ENCODE measurements at regions not wholly inside any gene's neighbourhood (a gene's known extent, or its start where the extent isn't known, plus 50 kb on each side); places are given as distances from the start of the nearest gene placed in this dataset.

DNA sequence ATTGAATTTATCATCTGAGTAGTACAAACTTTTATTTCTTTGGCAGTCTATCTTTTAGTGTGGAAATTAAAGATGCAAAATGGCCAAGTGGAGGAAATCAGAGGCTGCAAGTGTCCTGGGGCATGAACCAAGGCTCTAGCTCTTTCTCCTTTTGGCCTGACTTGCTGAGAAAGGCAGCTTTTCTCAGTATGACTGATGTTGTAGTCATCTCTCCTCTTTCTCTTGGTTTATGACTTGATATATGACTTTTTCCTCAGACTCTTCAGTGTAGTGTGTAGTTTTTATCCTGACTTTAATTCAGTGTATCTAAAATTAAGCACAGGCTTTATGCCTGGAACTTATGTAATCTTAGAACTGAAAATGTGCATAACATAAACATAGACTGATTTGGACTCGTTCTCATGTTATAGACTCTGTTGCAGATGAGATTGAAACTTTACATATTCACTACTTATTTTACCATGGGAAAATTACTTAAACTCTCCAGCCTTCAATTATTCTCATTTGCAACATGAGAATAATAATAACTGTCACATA lies 65.7 kb downstream of the SLITRK5 start:
- H3K27ac ChIP-seq: no peak overlapping the region
- TF ChIP-seq POLR2AphosphoS5 (IDR thresholded peaks at IDR 0.05) (no peak), CTCF (IDR thresholded peaks at IDR 0.05) (no peak), POLR2A (IDR thresholded peaks at IDR 0.05) (no peak)
- intact Hi-C loops (cut with DNase I; ENCODE audit: low total_unique reads): no loop called here
- DNase-seq (ENCODE audit: low spot score in 2 of 2): no peak
- no peaks in the 10 kb centered on the region for H3K4me1 ChIP-seq
- no peaks in the 10 kb centered on the region for H3K9me3 ChIP-seq
- no peak overlapping the region for H3K4me3 ChIP-seq
- no peaks in the 10 kb centered on the region for H3K36me3 ChIP-seq
- H3K27me3 ChIP-seq: no peaks in the 10 kb centered on the region

- Histone ChIP-seq H3K36me3 (no peaks in the 10 kb centered on the region), H3K4me3 (no peak overlapping the region), H3K27me3 (no peaks in the 10 kb centered on the region), H3K27ac (no peak overlapping the region), H3K4me1 (no peaks in the 10 kb centered on the region), H3K9me3 (no peaks in the 10 kb centered on the region)
- no peak for DNase-seq (ENCODE audit: low spot score in 2 of 2)
- TF ChIP-seq POLR2A (IDR thresholded peaks at IDR 0.05) (no peak), POLR2AphosphoS5 (IDR thresholded peaks at IDR 0.05) (no peak), CTCF (IDR thresholded peaks at IDR 0.05) (no peak)
- intact Hi-C loops (cut with DNase I; ENCODE audit: low total_unique reads): no loop called here
These were observed 82.9 kb downstream of the SLITRK5 start for GRCh38 chr13:87754097-87754496.

GRCh38 chr13:87769445-87769844 lies 98.3 kb downstream of the SLITRK5 start:
- H3K4me3 ChIP-seq: no peak overlapping the region
- no peaks in the 10 kb centered on the region for H3K4me1 ChIP-seq
- no peaks in the 10 kb centered on the region for H3K9me3 ChIP-seq
- no peak overlapping the region for H3K27ac ChIP-seq
- no peak for DNase-seq (ENCODE audit: low spot score in 2 of 2)
- intact Hi-C loops (cut with DNase I; ENCODE audit: low total_unique reads): no loop called here
- H3K36me3 ChIP-seq: no peaks in the 10 kb centered on the region
- no peaks in the 10 kb centered on the region for H3K27me3 ChIP-seq
- TF ChIP-seq CTCF (IDR thresholded peaks at IDR 0.05) (no peak), POLR2AphosphoS5 (IDR thresholded peaks at IDR 0.05) (no peak), POLR2A (IDR thresholded peaks at IDR 0.05) (no peak)

- Histone ChIP-seq H3K27me3 (no peaks in the 10 kb centered on the region), H3K36me3 (no peaks in the 10 kb centered on the region), H3K9me3 (no peaks in the 10 kb centered on the region), H3K4me3 (no peak overlapping the region), H3K27ac (no peak overlapping the region), H3K4me1 (no peaks in the 10 kb centered on the region)
- DNase-seq (ENCODE audit: low spot score in 2 of 2): no peak
- intact Hi-C loops (cut with DNase I; ENCODE audit: low total_unique reads): no loop called here
- TF ChIP-seq CTCF (IDR thresholded peaks at IDR 0.05): no peak
- TF ChIP-seq POLR2AphosphoS5 (IDR thresholded peaks at IDR 0.05): no peak
- no peak for TF ChIP-seq POLR2A (IDR thresholded peaks at IDR 0.05)
These were observed 106.2 kb downstream of the SLITRK5 start for GRCh38 chr13:87777387-87777786.

DNA sequence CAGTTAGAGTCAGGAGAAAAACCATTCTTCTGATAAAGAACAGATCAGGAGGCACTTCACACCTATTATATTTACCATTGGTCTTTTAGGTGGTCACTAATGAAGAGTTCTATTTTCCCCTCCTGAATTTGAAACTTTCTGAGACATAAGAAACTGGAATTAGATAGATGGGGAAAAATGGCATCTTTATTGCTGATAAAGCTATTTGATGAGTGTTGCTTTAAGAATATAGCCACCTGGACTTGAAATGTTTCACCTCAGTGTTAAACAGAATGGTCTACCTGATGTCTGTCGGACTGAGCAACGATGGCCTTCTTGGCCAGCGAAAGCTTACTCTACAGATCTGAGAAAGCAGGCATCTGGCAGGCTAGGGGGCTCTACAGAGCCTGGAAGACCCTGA lies 107.0 kb downstream of the SLITRK5 start:
- intact Hi-C loops (cut with DNase I; ENCODE audit: low total_unique reads): no loop called here
- TF ChIP-seq POLR2A (IDR thresholded peaks at IDR 0.05) (no peak), CTCF (IDR thresholded peaks at IDR 0.05) (no peak), POLR2AphosphoS5 (IDR thresholded peaks at IDR 0.05) (no peak)
- DNase-seq (ENCODE audit: low spot score in 2 of 2): no peak
- no peak overlapping the region for H3K4me3 ChIP-seq
- H3K9me3 ChIP-seq: no peaks in the 10 kb centered on the region
- H3K36me3 ChIP-seq: no peaks in the 10 kb centered on the region
- no peaks in the 10 kb centered on the region for H3K4me1 ChIP-seq
- no peak overlapping the region for H3K27ac ChIP-seq
- no peaks in the 10 kb centered on the region for H3K27me3 ChIP-seq
